ENCODE measurements at regions not wholly inside any gene's neighbourhood (a gene's known extent, or its start where the extent isn't known, plus 50 kb on each side); places are given as distances from the start of the nearest gene placed in this dataset.

DNA sequence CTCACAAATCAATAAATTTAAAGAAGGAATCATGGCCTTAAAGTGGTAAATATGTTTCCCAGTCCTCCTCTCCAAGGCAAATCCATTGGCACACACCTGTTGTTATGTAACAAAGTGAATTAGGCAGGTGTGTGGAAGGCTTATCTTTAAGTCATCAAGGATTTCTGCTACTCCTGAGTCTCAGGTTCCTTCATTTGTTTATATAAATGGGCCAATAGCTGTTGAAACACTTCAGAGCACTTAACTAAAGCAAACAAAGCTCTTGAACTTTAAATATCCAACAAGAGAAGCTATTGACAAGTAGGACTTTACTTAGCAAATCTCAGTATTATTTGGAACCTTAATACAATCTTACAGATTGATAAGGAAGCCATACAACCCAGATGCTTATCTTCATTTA lies 99.3 kb upstream of the ESRRG start:
- intact Hi-C loops (cut with DNase I): no loop called here
- Histone ChIP-seq H3K9me3 (no peaks in the 10 kb centered on the region), H3K36me3 (no peaks in the 10 kb centered on the region), H3K27me3 (no peaks in the 10 kb centered on the region), H3K4me3 (replicated peaks in 1 of 3) (no peak overlapping the region), H3K4me1 (peaks cover 4 to 22% of the 10 kb centered on the region in 2 donors), H3K27ac (no peak overlapping the region)
- DNase-seq: no peak
- TF ChIP-seq, protein P1, sequence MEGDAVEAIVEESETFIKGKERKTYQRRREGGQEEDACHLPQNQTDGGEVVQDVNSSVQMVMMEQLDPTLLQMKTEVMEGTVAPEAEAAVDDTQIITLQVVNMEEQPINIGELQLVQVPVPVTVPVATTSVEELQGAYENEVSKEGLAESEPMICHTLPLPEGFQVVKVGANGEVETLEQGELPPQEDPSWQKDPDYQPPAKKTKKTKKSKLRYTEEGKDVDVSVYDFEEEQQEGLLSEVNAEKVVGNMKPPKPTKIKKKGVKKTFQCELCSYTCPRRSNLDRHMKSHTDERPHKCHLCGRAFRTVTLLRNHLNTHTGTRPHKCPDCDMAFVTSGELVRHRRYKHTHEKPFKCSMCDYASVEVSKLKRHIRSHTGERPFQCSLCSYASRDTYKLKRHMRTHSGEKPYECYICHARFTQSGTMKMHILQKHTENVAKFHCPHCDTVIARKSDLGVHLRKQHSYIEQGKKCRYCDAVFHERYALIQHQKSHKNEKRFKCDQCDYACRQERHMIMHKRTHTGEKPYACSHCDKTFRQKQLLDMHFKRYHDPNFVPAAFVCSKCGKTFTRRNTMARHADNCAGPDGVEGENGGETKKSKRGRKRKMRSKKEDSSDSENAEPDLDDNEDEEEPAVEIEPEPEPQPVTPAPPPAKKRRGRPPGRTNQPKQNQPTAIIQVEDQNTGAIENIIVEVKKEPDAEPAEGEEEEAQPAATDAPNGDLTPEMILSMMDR (IDR thresholded peaks at IDR 0.05): no peak
- no peak for TF ChIP-seq POLR2A (IDR thresholded peaks at IDR 0.05)

DNA sequence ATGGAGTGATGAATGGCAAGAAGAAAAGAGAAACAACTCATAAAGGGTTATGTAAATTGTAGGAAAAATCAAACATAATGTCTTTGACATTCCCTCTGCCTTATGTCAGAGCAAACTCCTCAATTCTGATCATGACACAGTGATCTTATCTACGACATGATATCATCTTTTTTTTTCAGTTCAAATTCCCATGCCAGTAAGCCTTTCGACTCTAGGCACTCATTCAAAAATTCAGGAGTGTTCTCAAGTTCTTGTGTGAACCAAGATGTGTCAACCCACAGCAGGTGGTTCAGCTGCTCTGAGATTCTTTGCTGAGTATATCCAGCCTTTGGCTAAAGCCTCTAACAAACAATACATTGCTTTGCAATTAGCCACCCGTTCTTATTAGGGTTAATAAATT lies 97.1 kb upstream of the ESRRG start:
- Histone ChIP-seq H3K27me3 (no peaks in the 10 kb centered on the region), H3K4me1 (peaks cover 4 to 22% of the 10 kb centered on the region in 2 donors), H3K36me3 (no peaks in the 10 kb centered on the region), H3K27ac (no peak overlapping the region), H3K9me3 (no peaks in the 10 kb centered on the region), H3K4me3 (replicated peaks in 1 of 3) (no peak overlapping the region)
- TF ChIP-seq, protein P1 (IDR thresholded peaks at IDR 0.05): no peak
- no peak for TF ChIP-seq POLR2A (IDR thresholded peaks at IDR 0.05)
- 9 to 17% methylated on average over 3 of the region's 3 CpGs for WGBS, 2 donors
- DNase-seq: peak; percentile 32 to 36
- intact Hi-C loops (cut with DNase I): no loop called here

DNA sequence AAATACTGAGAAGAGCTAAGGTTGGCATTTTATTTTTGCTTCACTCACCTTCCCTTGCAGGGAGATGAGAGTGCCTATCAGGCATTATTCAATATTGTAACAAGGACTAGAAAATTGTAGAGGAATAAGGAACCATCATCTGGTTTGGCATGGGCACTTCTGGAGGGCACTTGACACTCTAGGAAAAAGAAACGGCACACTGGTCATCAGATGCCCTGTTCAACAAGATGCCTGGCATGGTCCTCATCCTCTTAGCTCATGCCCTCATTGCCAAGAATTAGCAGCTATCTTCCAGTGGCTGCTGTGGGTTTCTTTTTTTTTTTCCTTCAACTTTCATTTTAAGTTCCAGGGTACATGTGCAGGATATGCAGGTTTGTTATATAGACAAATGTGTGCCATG lies 95.1 kb upstream of the ESRRG start:
- DNase-seq: peak; percentile 51 to 65
- 36 to 37% methylated on average over 1 of the region's 1 CpG for WGBS, 2 donors
- H3K4me1 ChIP-seq: peaks cover 4 to 18% of the 10 kb centered on the region in 2 donors
- no peaks in the 10 kb centered on the region for H3K9me3 ChIP-seq
- TF ChIP-seq, protein P1 (IDR thresholded peaks at IDR 0.05): no peak
- no peak for TF ChIP-seq POLR2A (IDR thresholded peaks at IDR 0.05)
- H3K36me3 ChIP-seq: no peaks in the 10 kb centered on the region
- no peak overlapping the region for H3K4me3 ChIP-seq (replicated peaks in 1 of 3)
- intact Hi-C loops (cut with DNase I): no loop called here
- no peaks in the 10 kb centered on the region for H3K27me3 ChIP-seq
- H3K27ac ChIP-seq: no peak overlapping the region

DNA sequence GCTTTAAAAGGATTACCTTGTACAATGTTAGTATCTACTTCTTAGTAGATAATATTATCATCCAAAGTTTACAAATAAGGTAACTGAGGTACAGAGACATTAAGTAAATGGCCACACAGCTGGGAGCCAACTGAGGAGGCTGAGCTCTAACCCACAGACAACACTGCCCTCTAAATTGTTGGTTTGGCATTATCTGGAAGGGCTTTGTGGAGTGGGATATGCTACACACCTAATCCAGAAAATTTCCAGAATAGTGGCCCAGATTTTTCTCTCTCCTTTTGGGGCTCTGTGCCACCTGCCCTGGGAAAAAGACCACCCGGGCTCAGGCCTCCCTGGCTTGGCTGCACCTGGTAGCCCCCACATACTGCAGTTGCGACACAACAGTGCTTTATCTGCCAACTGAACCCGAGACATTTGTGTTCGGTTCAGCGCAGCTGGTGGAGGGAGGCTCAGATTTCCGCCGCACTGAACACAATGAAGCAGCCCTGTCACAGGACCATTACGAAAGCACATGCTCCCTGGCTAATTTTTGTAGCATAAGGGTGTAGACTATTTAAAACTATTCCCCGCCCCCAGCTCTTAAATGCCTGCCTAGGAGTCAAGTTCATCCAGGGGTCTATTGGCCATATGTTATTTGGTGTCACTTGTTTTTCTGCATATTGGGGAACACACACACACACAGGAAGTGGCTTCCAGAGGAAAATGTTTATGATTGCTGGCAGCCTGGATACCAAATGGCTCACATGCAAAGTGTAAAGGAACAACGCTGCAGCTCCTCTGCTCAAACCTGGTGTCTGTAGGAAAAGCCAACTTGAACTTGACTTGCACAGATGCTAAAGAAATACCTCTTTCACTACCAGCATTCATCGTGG lies 92.3 kb upstream of the ESRRG start:
- no peaks in the 10 kb centered on the region for H3K9me3 ChIP-seq
- TF ChIP-seq, protein P1 (IDR thresholded peaks at IDR 0.05): no peak
- no peak for TF ChIP-seq POLR2A (IDR thresholded peaks at IDR 0.05)
- no peak overlapping the region for H3K4me3 ChIP-seq (replicated peaks in 1 of 3)
- intact Hi-C loops (cut with DNase I): no loop called here
- no peak overlapping the region for H3K27ac ChIP-seq
- H3K36me3 ChIP-seq: no peaks in the 10 kb centered on the region
- WGBS, 2 donors: 33 to 45% methylated on average over 11 of the region's 11 CpGs
- no peaks in the 10 kb centered on the region for H3K27me3 ChIP-seq
- H3K4me1 ChIP-seq: peaks cover 0 to 1% of the 10 kb centered on the region in 2 donors
- peak; percentile 53 to 57 for DNase-seq

DNA sequence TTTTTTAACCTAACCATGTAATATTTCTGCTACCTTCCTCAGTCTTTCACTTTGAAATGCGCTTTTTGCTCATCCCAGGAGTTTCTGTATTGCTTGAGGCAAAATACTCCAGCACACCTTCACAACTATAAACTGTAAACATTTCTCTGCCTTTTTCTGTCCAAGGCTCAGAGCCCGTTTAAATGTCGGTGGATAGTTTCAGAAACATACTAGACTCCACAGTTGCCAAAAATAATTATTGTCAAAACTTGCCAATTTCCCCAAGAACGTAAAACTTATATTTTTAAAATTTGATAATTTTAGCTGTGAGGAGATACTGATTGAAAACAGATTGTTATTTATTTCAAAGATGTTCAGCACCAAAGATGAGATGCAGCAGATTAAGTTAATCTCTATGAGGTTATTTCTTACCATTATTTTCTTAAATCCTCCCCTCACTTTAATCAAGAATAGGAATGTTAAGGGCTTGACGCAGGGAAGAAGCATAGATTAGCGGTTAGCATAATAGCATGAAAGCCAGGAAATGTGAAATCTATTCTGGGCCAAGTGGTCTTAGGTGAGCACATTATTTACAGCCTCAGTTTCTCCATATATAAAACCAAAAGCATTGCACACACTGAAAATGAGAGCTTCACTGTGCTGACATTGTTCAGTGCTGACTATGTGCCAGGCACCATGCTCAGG lies 91.5 kb upstream of the ESRRG start:
- intact Hi-C loops (cut with DNase I): no loop called here
- WGBS, 2 donors: 82 to 89% methylated on average over 6 of the region's 6 CpGs

More for the DNA sequence above, 91.5 kb upstream of the ESRRG start:
- H3K36me3 ChIP-seq: no peaks in the 10 kb centered on the region
- H3K27ac ChIP-seq: no peak overlapping the region
- no peak overlapping the region for H3K4me3 ChIP-seq (replicated peaks in 1 of 3)
- H3K4me1 ChIP-seq: no peaks in the 10 kb centered on the region
- no peaks in the 10 kb centered on the region for H3K27me3 ChIP-seq
- DNase-seq: no peak
- no peaks in the 10 kb centered on the region for H3K9me3 ChIP-seq
- TF ChIP-seq, protein P1 (IDR thresholded peaks at IDR 0.05): no peak
